ENCODE measurements at regions not wholly inside any gene's neighbourhood (a gene's known extent, or its start where the extent isn't known, plus 50 kb on each side); places are given as distances from the start of the nearest gene placed in this dataset.
"Not testable (repeated sequence)": the region's sequence is repeated elsewhere in the genome, so short reads cannot be mapped to it uniquely, and the experiment has no call there.

DNA sequence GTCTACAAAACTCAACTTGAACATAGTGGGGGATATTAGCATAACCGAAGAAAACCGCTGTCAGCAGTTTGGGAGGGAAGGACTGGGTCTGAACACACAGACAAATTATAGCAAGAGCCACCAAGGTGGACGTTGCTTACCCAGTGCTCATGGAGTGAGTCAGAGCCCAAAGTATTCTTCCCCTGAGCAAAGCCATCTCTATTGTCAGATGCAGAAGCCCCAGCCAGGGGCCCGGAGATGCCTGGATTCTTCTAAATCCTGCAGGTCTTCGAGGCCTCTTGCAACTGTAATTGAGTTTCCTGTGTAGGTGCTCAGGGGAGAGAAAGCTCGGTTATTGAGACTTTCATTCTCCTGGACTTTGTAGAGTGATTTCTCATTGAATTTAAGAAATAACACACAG is 384.5 kb downstream of the IRS2 start:
- intact Hi-C loops (cut with DNase I), result no loop called here
- no peak overlapping the region for H3K27ac ChIP-seq

DNA sequence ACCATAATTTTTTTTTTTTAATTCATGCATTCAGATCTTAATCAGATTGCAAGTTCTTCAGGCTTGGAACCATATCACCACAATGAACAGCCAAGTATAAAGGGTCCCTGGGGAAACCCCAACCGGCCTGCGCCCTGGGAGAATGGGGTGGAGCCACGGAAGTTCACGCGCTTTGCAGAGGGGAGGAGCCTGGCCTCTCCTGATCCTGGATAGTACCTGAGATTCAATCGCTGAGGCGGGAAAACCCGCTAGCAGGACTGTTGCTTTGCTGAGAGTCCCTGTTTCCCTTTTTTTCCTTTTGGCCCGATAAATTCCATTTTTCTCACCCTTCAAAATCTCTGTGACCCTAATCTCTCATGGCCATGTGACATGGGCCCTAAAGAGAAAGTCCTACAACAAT is 385.1 kb downstream of the IRS2 start:
- H3K27ac ChIP-seq, result no peak overlapping the region
- no peaks in the 10 kb centered on the region for H3K27me3 ChIP-seq
- H3K4me1 ChIP-seq (ENCODE audit: insufficient read depth), result no peaks in the 10 kb centered on the region
- no peak for DNase-seq
- WGBS, 3 donors, result 82 to 86% (median 84%) methylated on average over 9 of the region's 9 CpGs
- TF ChIP-seq EP300 (IDR thresholded peaks at IDR 0.05), result no peak
- TF ChIP-seq POLR2A (IDR thresholded peaks at IDR 0.05), result no peak
- TF ChIP-seq, protein P1, sequence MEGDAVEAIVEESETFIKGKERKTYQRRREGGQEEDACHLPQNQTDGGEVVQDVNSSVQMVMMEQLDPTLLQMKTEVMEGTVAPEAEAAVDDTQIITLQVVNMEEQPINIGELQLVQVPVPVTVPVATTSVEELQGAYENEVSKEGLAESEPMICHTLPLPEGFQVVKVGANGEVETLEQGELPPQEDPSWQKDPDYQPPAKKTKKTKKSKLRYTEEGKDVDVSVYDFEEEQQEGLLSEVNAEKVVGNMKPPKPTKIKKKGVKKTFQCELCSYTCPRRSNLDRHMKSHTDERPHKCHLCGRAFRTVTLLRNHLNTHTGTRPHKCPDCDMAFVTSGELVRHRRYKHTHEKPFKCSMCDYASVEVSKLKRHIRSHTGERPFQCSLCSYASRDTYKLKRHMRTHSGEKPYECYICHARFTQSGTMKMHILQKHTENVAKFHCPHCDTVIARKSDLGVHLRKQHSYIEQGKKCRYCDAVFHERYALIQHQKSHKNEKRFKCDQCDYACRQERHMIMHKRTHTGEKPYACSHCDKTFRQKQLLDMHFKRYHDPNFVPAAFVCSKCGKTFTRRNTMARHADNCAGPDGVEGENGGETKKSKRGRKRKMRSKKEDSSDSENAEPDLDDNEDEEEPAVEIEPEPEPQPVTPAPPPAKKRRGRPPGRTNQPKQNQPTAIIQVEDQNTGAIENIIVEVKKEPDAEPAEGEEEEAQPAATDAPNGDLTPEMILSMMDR (IDR thresholded peaks at IDR 0.05), result no peak
- no peak overlapping the region for H3K4me3 ChIP-seq
- H3K9me3 ChIP-seq, result no peaks in the 10 kb centered on the region
- intact Hi-C loops (cut with DNase I), result no loop called here
- H3K36me3 ChIP-seq, result no peaks in the 10 kb centered on the region

More for the DNA sequence above, 384.5 kb downstream of the IRS2 start:
- Histone ChIP-seq H3K9me3 (no peaks in the 10 kb centered on the region), H3K36me3 (no peaks in the 10 kb centered on the region), H3K27me3 (no peaks in the 10 kb centered on the region), H3K4me1 (ENCODE audit: insufficient read depth) (no peaks in the 10 kb centered on the region), H3K4me3 (no peak overlapping the region)
- WGBS, 3 donors, result 93 to 96% (median 95%) methylated on average over 6 of the region's 6 CpGs
- no peak for DNase-seq
- TF ChIP-seq EP300 (IDR thresholded peaks at IDR 0.05) (no peak), POLR2A (IDR thresholded peaks at IDR 0.05) (no peak)
- TF ChIP-seq, protein P1 (IDR thresholded peaks at IDR 0.05), result no peak

DNA sequence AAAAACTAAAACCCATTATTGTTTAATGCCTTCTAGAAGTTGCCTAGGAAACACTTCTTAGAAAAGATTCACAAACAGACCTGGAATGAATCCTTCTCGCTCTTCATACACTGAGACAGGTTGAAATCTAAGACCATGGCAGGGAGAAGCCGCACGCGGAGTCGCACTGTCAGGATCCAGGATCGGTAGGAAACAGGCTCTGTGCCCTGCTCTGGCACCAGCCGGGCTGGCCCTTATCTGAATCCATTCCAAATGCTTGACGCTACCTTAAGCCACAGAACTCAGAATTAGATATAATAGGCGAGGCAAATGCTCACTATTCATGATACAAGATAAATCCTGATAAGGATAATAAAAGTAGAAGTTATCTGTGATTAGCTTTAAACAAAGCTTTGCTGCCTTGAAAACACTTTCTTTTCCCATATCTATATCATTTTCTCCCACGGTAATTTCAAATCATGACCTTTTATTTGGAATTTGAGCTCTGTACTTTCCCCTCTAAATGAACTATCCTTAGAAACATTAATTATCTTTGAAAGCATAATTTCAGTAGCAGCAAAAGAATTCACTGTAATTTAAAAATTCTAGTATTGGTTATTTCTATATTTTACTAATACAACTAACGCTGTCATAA is 385.6 kb downstream of the IRS2 start:
- H3K36me3 ChIP-seq, result no peaks in the 10 kb centered on the region
- intact Hi-C loops (cut with DNase I), result no loop called here
- peaks cover 1% of the 10 kb centered on the region for H3K4me1 ChIP-seq (ENCODE audit: insufficient read depth)
- WGBS, 3 donors, result 80 to 85% (median 81%) methylated on average over 11 of the region's 11 CpGs
- H3K9me3 ChIP-seq, result no peaks in the 10 kb centered on the region
- H3K27me3 ChIP-seq, result no peaks in the 10 kb centered on the region
- no peak overlapping the region for H3K27ac ChIP-seq
- no peak for DNase-seq
- no peak overlapping the region for H3K4me3 ChIP-seq
- TF ChIP-seq POLR2A (IDR thresholded peaks at IDR 0.05) (no peak), EP300 (IDR thresholded peaks at IDR 0.05) (no peak)
- TF ChIP-seq, protein P1 (IDR thresholded peaks at IDR 0.05), result no peak

DNA sequence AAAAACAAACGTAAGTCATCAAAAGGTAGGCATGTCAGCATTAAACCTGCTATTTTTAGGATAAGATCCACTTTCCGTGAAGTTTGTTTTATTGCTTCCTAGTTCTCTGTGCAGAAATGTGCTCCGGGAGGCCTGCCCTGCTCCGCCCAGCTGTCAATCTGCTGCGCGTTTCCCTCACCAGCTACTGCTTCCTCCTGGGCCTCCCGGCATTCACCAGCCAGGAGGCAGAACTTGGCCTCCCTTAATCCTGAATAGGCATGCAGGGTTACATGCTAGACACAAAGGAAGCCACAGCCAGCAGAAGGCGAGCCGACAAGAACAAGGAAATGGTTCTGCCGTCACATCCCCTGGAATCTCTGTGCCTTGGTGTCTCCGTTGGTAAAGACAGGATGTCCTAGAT is 386.2 kb downstream of the IRS2 start:
- H3K9me3 ChIP-seq, result no peaks in the 10 kb centered on the region
- no peak overlapping the region for H3K4me3 ChIP-seq
- H3K36me3 ChIP-seq, result no peaks in the 10 kb centered on the region
- intact Hi-C loops (cut with DNase I), result no loop called here
- TF ChIP-seq POLR2A (IDR thresholded peaks at IDR 0.05) (no peak), EP300 (IDR thresholded peaks at IDR 0.05) (no peak)
- TF ChIP-seq, protein P1 (IDR thresholded peaks at IDR 0.05), result no peak
- 80 to 87% (median 84%) methylated on average over 11 of the region's 11 CpGs for WGBS, 3 donors
- H3K27me3 ChIP-seq, result no peaks in the 10 kb centered on the region
- no peak overlapping the region for H3K27ac ChIP-seq
- H3K4me1 ChIP-seq (ENCODE audit: insufficient read depth), result peaks cover 1% of the 10 kb centered on the region
- no peak for DNase-seq

DNA sequence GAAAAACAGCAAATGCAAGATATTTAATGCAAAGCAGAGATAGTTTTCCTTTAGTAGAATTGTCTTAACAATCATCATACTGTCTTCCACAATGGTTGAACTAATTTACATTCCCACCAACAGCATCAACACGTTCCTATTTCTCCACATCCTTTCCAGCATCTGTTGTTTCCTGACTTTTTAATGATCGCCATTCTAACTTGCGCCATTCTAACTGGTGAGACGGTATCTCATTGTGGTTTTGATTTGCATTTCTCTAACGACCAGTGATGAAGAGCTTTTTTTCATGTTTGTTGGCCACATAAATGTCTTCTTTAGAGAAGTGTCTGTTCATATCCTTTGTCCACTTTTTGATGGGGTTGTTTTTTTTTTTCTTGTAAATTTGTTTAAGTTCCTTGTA is 388.3 kb downstream of the IRS2 start:
- H3K27ac ChIP-seq; H3K27me3 ChIP-seq; H3K9me3 ChIP-seq; intact Hi-C loops (cut with DNase I); DNase-seq; H3K4me3 ChIP-seq; H3K36me3 ChIP-seq; H3K4me1 ChIP-seq (ENCODE audit: insufficient read depth): not testable (repeated sequence)
- 80 to 85% (median 84%) methylated on average over 5 of the region's 5 CpGs for WGBS, 3 donors
